ENCODE measurements at regions not wholly inside any gene's neighbourhood (a gene's known extent, or its start where the extent isn't known, plus 50 kb on each side); places are given as distances from the start of the nearest gene placed in this dataset.

DNA sequence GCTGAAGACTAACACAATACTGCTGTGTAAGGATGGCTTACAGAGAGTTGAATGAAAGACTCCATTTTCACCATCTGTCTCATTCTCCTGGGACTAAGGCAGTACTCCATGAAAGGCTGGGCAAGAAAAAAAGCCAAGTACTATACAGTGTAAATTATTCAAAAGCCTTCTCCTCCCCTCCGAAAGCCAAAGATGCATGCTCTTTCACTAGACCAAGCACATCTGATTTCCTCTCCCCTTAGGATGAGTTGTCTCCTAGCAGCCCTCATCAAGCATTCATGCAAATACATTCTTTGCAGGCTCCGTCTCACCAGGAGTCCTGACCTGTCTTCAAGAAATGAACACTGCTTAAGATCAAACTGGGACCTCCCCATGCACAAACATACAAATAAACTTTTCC lies 133.5 kb upstream of the THBS1 start:
- no peak for TF ChIP-seq YY1 (IDR thresholded peaks at IDR 0.05; ENCODE audit: insufficient read depth, insufficient read length)
- TF ChIP-seq SUZ12 (IDR thresholded peaks at IDR 0.05; ENCODE audit: extremely low read depth, insufficient read depth, insufficient read length): no peak
- TF ChIP-seq ZNF274 (IDR thresholded peaks at IDR 0.05; ENCODE audit: low read depth, low read length): no peak
